ENCODE measurements at regions not wholly inside any gene's neighbourhood (a gene's known extent, or its start where the extent isn't known, plus 50 kb on each side); places are given as distances from the start of the nearest gene placed in this dataset.

GRCh38 chr2:156042895-156043294, 289.6 kb downstream of the NR4A2 start:
- TF ChIP-seq CTCF (conservative IDR thresholded peaks at IDR 0.05; ENCODE audit: low read depth in 2 of 2) (no peak), REST (IDR thresholded peaks at IDR 0.05; ENCODE audit: unreplicated experiment) (no peak), EZH2phosphoT487 (IDR thresholded peaks at IDR 0.05; ENCODE audit: unreplicated experiment) (no peak), EZH2 (IDR thresholded peaks at IDR 0.05; ENCODE audit: low read depth, unreplicated experiment) (no peak), POLR2AphosphoS5 (IDR thresholded peaks at IDR 0.05; ENCODE audit: low read depth) (no peak), STAT1 (IDR thresholded peaks at IDR 0.05; ENCODE audit: unreplicated experiment) (no peak), CREB1 (CRISPR knock-in tag; IDR thresholded peaks at IDR 0.05; ENCODE audit: low read depth) (no peak), ZNF331 (CRISPR knock-in tag; IDR thresholded peaks at IDR 0.05; ENCODE audit: low read depth) (no peak)

Data from GM23338 (cell line).